GM12892 (cell line): ENCODE measurements at regions not wholly inside any gene's neighbourhood (a gene's known extent, or its start where the extent isn't known, plus 50 kb on each side); places are given as distances from the start of the nearest gene placed in this dataset.

ENCODE experiments used
- POLR2A ChIP-seq: IDR thresholded peaks from 2 replicates; pipeline ENCODE4 v1.6.1; 2011; ENCODE audit warnings: low read depth, low read length, control low read depth
- POLR2AphosphoS5 ChIP-seq: IDR thresholded peaks from 2 replicates; pipeline ENCODE4 v1.6.1; 2011; ENCODE audit warnings: low read depth, low read length, control low read depth

- TF ChIP-seq POLR2A (no peak), POLR2AphosphoS5 (no peak)
These were observed 428.6 kb downstream of the TMA16 start for GRCh38 chr4:163923092-163923491.
